ENCODE measurements at regions not wholly inside any gene's neighbourhood (a gene's known extent, or its start where the extent isn't known, plus 50 kb on each side); places are given as distances from the start of the nearest gene placed in this dataset.
A peak's percentile ranks its signal among the peaks of the same experiment; 100 is the strongest.
"Not testable (repeated sequence)": the region's sequence is repeated elsewhere in the genome, so short reads cannot be mapped to it uniquely, and the experiment has no call there.

GRCh38 chr3:110507570-110507969 lies 564.0 kb upstream of the NECTIN3 start:
- DNase-seq (ENCODE audit: low read depth); H3K36me3 ChIP-seq (ENCODE audit: control insufficient read depth, insufficient read depth, low read length, severe bottlenecking); H3K4me1 ChIP-seq (ENCODE audit: control insufficient read depth, insufficient read depth, low read length); H3K4me3 ChIP-seq (ENCODE audit: low read length); H3K9me3 ChIP-seq (ENCODE audit: control insufficient read depth, low read length); H3K9ac ChIP-seq (ENCODE audit: low read length); H3K27me3 ChIP-seq (replicated peaks; ENCODE audit: control insufficient read depth, insufficient read depth, low read length): not testable (repeated sequence)

- Histone ChIP-seq H3K9ac (ENCODE audit: low read length) (no peak overlapping the region), H3K27me3 (replicated peaks; ENCODE audit: control insufficient read depth, insufficient read depth, low read length) (no peaks in the 10 kb centered on the region), H3K4me1 (ENCODE audit: control insufficient read depth, insufficient read depth, low read length) (no peaks in the 10 kb centered on the region), H3K36me3 (ENCODE audit: control insufficient read depth, insufficient read depth, low read length, severe bottlenecking) (no peaks in the 10 kb centered on the region), H3K9me3 (ENCODE audit: control insufficient read depth, low read length) (peaks cover under 1% of the 10 kb centered on the region), H3K4me3 (ENCODE audit: low read length) (no peak overlapping the region)
- no peak for DNase-seq (ENCODE audit: low read depth)
These were observed 558.7 kb upstream of the NECTIN3 start for GRCh38 chr3:110512961-110513360.

GRCh38 chr3:110518031-110518430 lies 553.6 kb upstream of the NECTIN3 start:
- no peaks in the 10 kb centered on the region for H3K27me3 ChIP-seq (replicated peaks; ENCODE audit: control insufficient read depth, insufficient read depth, low read length)
- DNase-seq (ENCODE audit: low read depth) = no peak
- no peaks in the 10 kb centered on the region for H3K9me3 ChIP-seq (ENCODE audit: control insufficient read depth, low read length)
- H3K9ac ChIP-seq (ENCODE audit: low read length) = no peak overlapping the region
- H3K4me1 ChIP-seq (ENCODE audit: control insufficient read depth, insufficient read depth, low read length) = no peaks in the 10 kb centered on the region
- H3K4me3 ChIP-seq (ENCODE audit: low read length) = no peak overlapping the region
- H3K36me3 ChIP-seq (ENCODE audit: control insufficient read depth, insufficient read depth, low read length, severe bottlenecking) = no peaks in the 10 kb centered on the region

- H3K36me3 ChIP-seq (ENCODE audit: control insufficient read depth, insufficient read depth, low read length, severe bottlenecking) = no peaks in the 10 kb centered on the region
- no peaks in the 10 kb centered on the region for H3K27me3 ChIP-seq (replicated peaks; ENCODE audit: control insufficient read depth, insufficient read depth, low read length)
- no peaks in the 10 kb centered on the region for H3K4me1 ChIP-seq (ENCODE audit: control insufficient read depth, insufficient read depth, low read length)
- H3K4me3 ChIP-seq (ENCODE audit: low read length) = no peak overlapping the region
- no peak for DNase-seq (ENCODE audit: low read depth)
- no peaks in the 10 kb centered on the region for H3K9me3 ChIP-seq (ENCODE audit: control insufficient read depth, low read length)
- no peak overlapping the region for H3K9ac ChIP-seq (ENCODE audit: low read length)
These were observed 552.5 kb upstream of the NECTIN3 start for GRCh38 chr3:110519071-110519470.

- no peaks in the 10 kb centered on the region for H3K4me1 ChIP-seq (ENCODE audit: control insufficient read depth, insufficient read depth, low read length)
- no peaks in the 10 kb centered on the region for H3K27me3 ChIP-seq (replicated peaks; ENCODE audit: control insufficient read depth, insufficient read depth, low read length)
- H3K9me3 ChIP-seq (ENCODE audit: control insufficient read depth, low read length) = no peaks in the 10 kb centered on the region
- H3K36me3 ChIP-seq (ENCODE audit: control insufficient read depth, insufficient read depth, low read length, severe bottlenecking) = no peaks in the 10 kb centered on the region
- peak; percentile 77 for DNase-seq (ENCODE audit: low read depth)
- H3K4me3 ChIP-seq (ENCODE audit: low read length) = no peak overlapping the region
- H3K9ac ChIP-seq (ENCODE audit: low read length) = peak overlapping the region; percentile 35
These were observed 550.6 kb upstream of the NECTIN3 start for GRCh38 chr3:110521019-110521418.

GRCh38 chr3:110525558-110526064 lies 546.0 kb upstream of the NECTIN3 start:
- not testable (repeated sequence) for H3K36me3 ChIP-seq (ENCODE audit: control insufficient read depth, insufficient read depth, low read length, severe bottlenecking); H3K9ac ChIP-seq (ENCODE audit: low read length); H3K4me3 ChIP-seq (ENCODE audit: low read length); H3K9me3 ChIP-seq (ENCODE audit: control insufficient read depth, low read length); H3K27me3 ChIP-seq (replicated peaks; ENCODE audit: control insufficient read depth, insufficient read depth, low read length); DNase-seq (ENCODE audit: low read depth)
- H3K4me1 ChIP-seq (ENCODE audit: control insufficient read depth, insufficient read depth, low read length) = peaks cover 20% of the 10 kb centered on the region

GRCh38 chr3:110526777-110527727 lies 544.6 kb upstream of the NECTIN3 start:
- H3K4me3 ChIP-seq (ENCODE audit: low read length) = no peak overlapping the region
- DNase-seq (ENCODE audit: low read depth) = peak; percentile 89
- no peaks in the 10 kb centered on the region for H3K27me3 ChIP-seq (replicated peaks; ENCODE audit: control insufficient read depth, insufficient read depth, low read length)
- peaks cover 20% of the 10 kb centered on the region for H3K4me1 ChIP-seq (ENCODE audit: control insufficient read depth, insufficient read depth, low read length)
- H3K9ac ChIP-seq (ENCODE audit: low read length) = peak overlapping the region; percentile 23
- no peaks in the 10 kb centered on the region for H3K9me3 ChIP-seq (ENCODE audit: control insufficient read depth, low read length)
- H3K36me3 ChIP-seq (ENCODE audit: control insufficient read depth, insufficient read depth, low read length, severe bottlenecking) = no peaks in the 10 kb centered on the region

GRCh38 chr3:110528305-110529121 lies 543.1 kb upstream of the NECTIN3 start:
- Histone ChIP-seq H3K36me3 (ENCODE audit: control insufficient read depth, insufficient read depth, low read length, severe bottlenecking) (no peaks in the 10 kb centered on the region), H3K27me3 (replicated peaks; ENCODE audit: control insufficient read depth, insufficient read depth, low read length) (no peaks in the 10 kb centered on the region)
- DNase-seq (ENCODE audit: low read depth) = peak; percentile 23

GRCh38 chr3:110530902-110531301 lies 540.7 kb upstream of the NECTIN3 start:
- Histone ChIP-seq H3K4me1 (ENCODE audit: control insufficient read depth, insufficient read depth, low read length) (peaks cover 32% of the 10 kb centered on the region), H3K4me3 (ENCODE audit: low read length) (no peak overlapping the region), H3K27me3 (replicated peaks; ENCODE audit: control insufficient read depth, insufficient read depth, low read length) (no peaks in the 10 kb centered on the region), H3K9ac (ENCODE audit: low read length) (no peak overlapping the region), H3K9me3 (ENCODE audit: control insufficient read depth, low read length) (no peaks in the 10 kb centered on the region), H3K36me3 (ENCODE audit: control insufficient read depth, insufficient read depth, low read length, severe bottlenecking) (no peaks in the 10 kb centered on the region)
- DNase-seq (ENCODE audit: low read depth) = no peak

More at GRCh38 chr3:110528305-110529121, 543.1 kb upstream of the NECTIN3 start:
- H3K9ac ChIP-seq (ENCODE audit: low read length) = peak overlapping the region; percentile 15
- H3K4me3 ChIP-seq (ENCODE audit: low read length) = no peak overlapping the region
- H3K4me1 ChIP-seq (ENCODE audit: control insufficient read depth, insufficient read depth, low read length) = peaks cover 31% of the 10 kb centered on the region
- no peaks in the 10 kb centered on the region for H3K9me3 ChIP-seq (ENCODE audit: control insufficient read depth, low read length)

GRCh38 chr3:110533089-110533488 lies 538.5 kb upstream of the NECTIN3 start:
- Histone ChIP-seq H3K9ac (ENCODE audit: low read length) (no peak overlapping the region), H3K4me3 (ENCODE audit: low read length) (no peak overlapping the region), H3K9me3 (ENCODE audit: control insufficient read depth, low read length) (no peaks in the 10 kb centered on the region), H3K27me3 (replicated peaks; ENCODE audit: control insufficient read depth, insufficient read depth, low read length) (no peaks in the 10 kb centered on the region), H3K4me1 (ENCODE audit: control insufficient read depth, insufficient read depth, low read length) (peaks cover 18% of the 10 kb centered on the region), H3K36me3 (ENCODE audit: control insufficient read depth, insufficient read depth, low read length, severe bottlenecking) (no peaks in the 10 kb centered on the region)
- DNase-seq (ENCODE audit: low read depth) = peak; percentile 74

- peak; percentile 28 for DNase-seq (ENCODE audit: low read depth)
- Histone ChIP-seq H3K4me3 (ENCODE audit: low read length) (no peak overlapping the region), H3K9me3 (ENCODE audit: control insufficient read depth, low read length) (no peaks in the 10 kb centered on the region), H3K27me3 (replicated peaks; ENCODE audit: control insufficient read depth, insufficient read depth, low read length) (no peaks in the 10 kb centered on the region), H3K9ac (ENCODE audit: low read length) (no peak overlapping the region), H3K36me3 (ENCODE audit: control insufficient read depth, insufficient read depth, low read length, severe bottlenecking) (no peaks in the 10 kb centered on the region), H3K4me1 (ENCODE audit: control insufficient read depth, insufficient read depth, low read length) (no peaks in the 10 kb centered on the region)
These were observed 529.0 kb upstream of the NECTIN3 start for GRCh38 chr3:110542552-110543150.
